Upper lobe of left lung (tissue), 4 donors: ENCODE measurements at regions not wholly inside any gene's neighbourhood (a gene's known extent, or its start where the extent isn't known, plus 50 kb on each side); places are given as distances from the start of the nearest gene placed in this dataset.

ENCODE experiments used
- CTCF ChIP-seq, 6 experiments: fragments of 450-650 bp in 4 of 6; fragments of 200-600 bp in 2 of 6; sonication (generic) in 2 of 6; IDR thresholded peaks; one replicate each; pipeline ENCODE4 v1.5.1; 2016 to 2019; ENCODE audit warnings: antibody characterized with exemption in 6 of 6
- POLR2A ChIP-seq, 4 donors: fragments of 450-650 bp; IDR thresholded peaks; one replicate each; pipeline ENCODE4 v1.5.1; 2016 to 2017; ENCODE audit warnings: antibody characterized with exemption in 4 of 4, mild to moderate bottlenecking in 2 of 4

- TF ChIP-seq CTCF (IDR thresholded peaks at IDR 0.05), result no peak
- TF ChIP-seq POLR2A (IDR thresholded peaks at IDR 0.05), result no peak
Observed at GRCh38 chr16:63008688-63009087, 972.5 kb upstream of the CDH8 start.
